Transverse colon (tissue), 4 donors: ENCODE measurements at regions not wholly inside any gene's neighbourhood (a gene's known extent, or its start where the extent isn't known, plus 50 kb on each side); places are given as distances from the start of the nearest gene placed in this dataset.

Experiments
- DNase-seq: peaks from one replicate; pipeline ENCODE4 v3.0.0-alpha.2; 2019
- H3K27ac ChIP-seq, 4 donors: fragments of 200-600 bp; sonication (generic); 2 replicates each; pipeline ENCODE4 v1.5.1; 2016 to 2018; ENCODE audit warnings: inconsistent platforms in 4 of 4
- H3K27me3 ChIP-seq: fragments of 200-600 bp; sonication (generic); 2 replicates; pipeline ENCODE4 v1.5.1; 2017; ENCODE audit warnings: inconsistent platforms
- H3K36me3 ChIP-seq, 4 donors: fragments of 200-600 bp; sonication (generic); 2 replicates each; pipeline ENCODE4 v1.5.1; 2017 to 2019; ENCODE audit warnings: inconsistent platforms in 4 of 4
- H3K4me1 ChIP-seq, 4 donors: fragments of 200-600 bp; sonication (generic); 2 replicates each; pipeline ENCODE4 v1.5.1; 2017 to 2020; ENCODE audit warnings: inconsistent platforms in 4 of 4
- H3K4me3 ChIP-seq, 4 donors: fragments of 200-600 bp; sonication (generic); 1 replicate in 1 of 4; 2 replicates in 3 of 4; pipeline versions ENCODE4 v1.5.1 to v1.6.1; 2017 to 2019; ENCODE audit warnings: inconsistent platforms in 4 of 4
- H3K9me3 ChIP-seq, 2 donors: fragments of 200-600 bp; sonication (generic); 2 replicates each; pipeline ENCODE4 v1.5.1; 2017 to 2019; ENCODE audit warnings: inconsistent platforms in 2 of 2
- EP300 ChIP-seq: sonication (generic); formaldehyde crosslinking; IDR thresholded peaks from one replicate; pipeline ENCODE4 v1.6.1; 2017; ENCODE audit warnings: antibody characterized with exemption, low read depth
- POLR2A ChIP-seq: fragments of 450-650 bp; IDR thresholded peaks from one replicate; pipeline ENCODE4 v1.6.1; 2016; ENCODE audit warnings: antibody characterized with exemption, mild to moderate bottlenecking, moderate library complexity
- POLR2AphosphoS5 ChIP-seq, 3 donors: sonication (generic); formaldehyde crosslinking; IDR thresholded peaks; one replicate each; pipeline ENCODE4 v1.6.1; 2016; ENCODE audit warnings: antibody characterized with exemption in 3 of 3
- WGBS, 2 donors: methylation state at CpG; one replicate each; pipeline ENCODE4 v1.1.5; 2018; ENCODE audit warnings: low coverage in 1 of 2; 5-methylcytosine and 5-hydroxymethylcytosine counted together
- in situ Hi-C, 4 donors: fragments of 200-750 bp; cut with MboI; loops; one replicate each; pipeline versions ENCODE4 v1.15.0 to v1.15.1; 2017; ENCODE audit warnings: low sequenced_read_pairs in 3 of 4, low pct_ligation_motif_present in 1 of 4, low pct_unique_long_range_greater_than_20kb in 1 of 4
- intact Hi-C: fragments of 100-400 bp; cut with DNase I; formaldehyde crosslinking; loops from one replicate; pipeline ENCODE4 v1.15.1; 2023; ENCODE audit warnings: low total_unique reads
- TF ChIP-seq, protein P1 (sequence below), 5 experiments: fragments of 200-600 bp in 3 of 5; fragments of 450-650 bp in 2 of 5; sonication (generic) in 3 of 5; IDR thresholded peaks; 1 replicate in 2 of 5; 2 replicates in 3 of 5; pipeline ENCODE4 v1.5.1; 2016 to 2017; ENCODE audit warnings: antibody characterized with exemption in 5 of 5, inconsistent platforms in 3 of 5, mild to moderate bottlenecking in 2 of 5, moderate library complexity in 1 of 5

DNA sequence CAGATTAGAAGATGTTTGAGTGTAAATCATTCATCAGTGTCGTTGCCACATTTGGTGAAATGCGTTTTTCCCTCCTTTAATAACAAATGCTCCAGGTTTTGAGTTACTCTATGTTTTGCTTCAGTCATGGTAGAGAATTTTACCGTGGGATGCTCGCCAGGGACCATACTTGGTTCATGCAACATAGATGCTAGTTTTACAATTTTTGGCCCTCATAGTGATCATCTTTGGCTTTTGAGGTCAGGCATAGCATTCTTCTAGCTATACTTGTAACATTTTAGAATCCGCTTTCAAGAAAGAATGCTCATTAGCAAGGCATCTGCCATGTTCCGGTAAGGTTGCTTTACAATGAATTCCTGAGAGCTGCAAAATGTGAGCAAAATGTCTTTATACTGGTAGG, 147.2 kb downstream of the SPCS3 start:
- no peak for DNase-seq
- H3K4me1 ChIP-seq, result no peaks in the 10 kb centered on the region
- no peaks in the 10 kb centered on the region for H3K27me3 ChIP-seq
- in situ Hi-C loops (no loop called here), intact Hi-C loops (no loop called here)
- H3K4me3 ChIP-seq, result no peak overlapping the region
- TF ChIP-seq EP300, result no peak
- 75 to 78% methylated on average over 5 to 6 of the region's 6 CpGs for WGBS, 2 donors
- no peak overlapping the region for H3K27ac ChIP-seq
- no peaks in the 10 kb centered on the region for H3K36me3 ChIP-seq
- no peaks in the 10 kb centered on the region for H3K9me3 ChIP-seq

DNA sequence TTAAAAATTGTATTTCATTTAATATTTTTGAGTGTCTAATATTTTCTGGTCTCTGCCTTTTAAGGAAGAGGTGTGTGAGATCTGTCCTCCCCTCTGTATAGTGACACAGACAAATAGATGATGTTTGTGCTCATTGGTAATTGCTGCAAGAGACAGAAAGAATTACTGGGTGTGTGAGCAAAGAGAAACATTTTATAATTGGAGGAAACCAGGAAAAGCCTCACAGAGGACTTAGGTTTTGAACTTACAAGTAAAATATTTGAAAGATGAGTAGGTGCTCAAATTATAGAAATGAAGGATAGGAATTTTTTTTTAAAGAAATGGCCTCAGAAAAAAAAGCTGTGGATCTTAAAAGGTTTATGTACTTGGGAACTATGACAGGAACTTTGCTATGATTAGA, 149.8 kb downstream of the SPCS3 start:
- H3K9me3 ChIP-seq, result no peaks in the 10 kb centered on the region
- intact Hi-C loops, result no loop called here

DNA sequence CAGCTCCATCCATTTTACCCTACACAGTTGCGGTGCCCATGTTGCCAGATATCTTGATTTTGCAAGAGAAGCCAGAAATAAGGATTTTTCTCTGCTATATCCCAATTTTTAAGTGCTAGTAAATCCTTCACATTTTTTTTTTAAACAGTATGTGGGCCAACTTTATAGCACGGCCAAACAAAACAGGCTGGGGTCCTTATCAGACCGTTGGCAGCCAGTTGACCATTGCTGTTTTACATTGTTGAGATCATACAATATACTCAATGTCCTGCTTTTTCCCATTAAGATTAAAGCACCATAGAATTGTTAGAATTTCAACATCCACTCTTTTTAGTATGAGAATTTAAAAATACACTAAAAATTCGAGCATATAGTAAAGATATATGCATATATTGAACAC, 150.9 kb downstream of the SPCS3 start:
- TF ChIP-seq POLR2A, result no peak
- TF ChIP-seq EP300, result no peak
- TF ChIP-seq, protein P1, sequence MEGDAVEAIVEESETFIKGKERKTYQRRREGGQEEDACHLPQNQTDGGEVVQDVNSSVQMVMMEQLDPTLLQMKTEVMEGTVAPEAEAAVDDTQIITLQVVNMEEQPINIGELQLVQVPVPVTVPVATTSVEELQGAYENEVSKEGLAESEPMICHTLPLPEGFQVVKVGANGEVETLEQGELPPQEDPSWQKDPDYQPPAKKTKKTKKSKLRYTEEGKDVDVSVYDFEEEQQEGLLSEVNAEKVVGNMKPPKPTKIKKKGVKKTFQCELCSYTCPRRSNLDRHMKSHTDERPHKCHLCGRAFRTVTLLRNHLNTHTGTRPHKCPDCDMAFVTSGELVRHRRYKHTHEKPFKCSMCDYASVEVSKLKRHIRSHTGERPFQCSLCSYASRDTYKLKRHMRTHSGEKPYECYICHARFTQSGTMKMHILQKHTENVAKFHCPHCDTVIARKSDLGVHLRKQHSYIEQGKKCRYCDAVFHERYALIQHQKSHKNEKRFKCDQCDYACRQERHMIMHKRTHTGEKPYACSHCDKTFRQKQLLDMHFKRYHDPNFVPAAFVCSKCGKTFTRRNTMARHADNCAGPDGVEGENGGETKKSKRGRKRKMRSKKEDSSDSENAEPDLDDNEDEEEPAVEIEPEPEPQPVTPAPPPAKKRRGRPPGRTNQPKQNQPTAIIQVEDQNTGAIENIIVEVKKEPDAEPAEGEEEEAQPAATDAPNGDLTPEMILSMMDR (IDR thresholded peaks at IDR 0.05), result no peak
- TF ChIP-seq POLR2AphosphoS5 (IDR thresholded peaks at IDR 0.05), result no peak
- H3K27me3 ChIP-seq, result no peaks in the 10 kb centered on the region
- DNase-seq, result no peak
- no peaks in the 10 kb centered on the region for H3K36me3 ChIP-seq
- in situ Hi-C loops, result no loop called here
- H3K9me3 ChIP-seq, result no peaks in the 10 kb centered on the region
- no peaks in the 10 kb centered on the region for H3K4me1 ChIP-seq
- no peak overlapping the region for H3K4me3 ChIP-seq
- WGBS, 2 donors, result 53 to 70% methylated on average over 4 of the region's 4 CpGs
- H3K27ac ChIP-seq, result no peak overlapping the region
- intact Hi-C loops, result no loop called here

More for the DNA sequence above, 149.8 kb downstream of the SPCS3 start:
- Histone ChIP-seq H3K4me3 (no peak overlapping the region), H3K36me3 (no peaks in the 10 kb centered on the region), H3K27ac (no peak overlapping the region), H3K27me3 (no peaks in the 10 kb centered on the region), H3K4me1 (no peaks in the 10 kb centered on the region)
- in situ Hi-C loops, result no loop called here
- no peak for DNase-seq
- TF ChIP-seq POLR2AphosphoS5 (IDR thresholded peaks at IDR 0.05) (no peak), EP300 (no peak), POLR2A (no peak)
- TF ChIP-seq, protein P1 (IDR thresholded peaks at IDR 0.05), result no peak

DNA sequence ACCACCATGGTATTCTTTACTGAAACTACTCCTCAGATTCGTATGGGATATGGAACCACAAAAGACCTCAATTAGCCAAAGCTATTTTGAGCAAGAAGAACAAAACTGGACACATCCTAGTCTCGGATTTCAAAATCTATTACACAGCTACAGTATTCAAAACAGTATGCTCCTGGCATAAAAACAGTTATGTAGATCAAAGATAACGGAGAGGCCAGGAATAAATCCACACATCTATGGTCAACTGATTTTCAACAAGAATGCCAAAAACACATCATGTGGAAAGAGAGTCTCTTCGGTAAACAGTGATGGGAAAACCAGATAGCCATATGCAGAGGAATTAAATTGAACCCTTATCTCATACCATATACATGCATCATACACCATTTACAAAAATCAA, 155.3 kb downstream of the SPCS3 start:
- TF ChIP-seq POLR2AphosphoS5 (IDR thresholded peaks at IDR 0.05), result no peak
- no peak for TF ChIP-seq EP300
- TF ChIP-seq, protein P1 (IDR thresholded peaks at IDR 0.05), result no peak
- TF ChIP-seq POLR2A, result no peak
- Histone ChIP-seq H3K27ac (no peak overlapping the region), H3K9me3 (no peaks in the 10 kb centered on the region), H3K36me3 (no peaks in the 10 kb centered on the region), H3K4me3 (no peak overlapping the region), H3K4me1 (no peaks in the 10 kb centered on the region), H3K27me3 (no peaks in the 10 kb centered on the region)
- intact Hi-C loops, result no loop called here
- in situ Hi-C loops, result no loop called here
- 64% methylated on average over 4 of the region's 4 CpGs for WGBS, 2 donors
- no peak for DNase-seq

DNA sequence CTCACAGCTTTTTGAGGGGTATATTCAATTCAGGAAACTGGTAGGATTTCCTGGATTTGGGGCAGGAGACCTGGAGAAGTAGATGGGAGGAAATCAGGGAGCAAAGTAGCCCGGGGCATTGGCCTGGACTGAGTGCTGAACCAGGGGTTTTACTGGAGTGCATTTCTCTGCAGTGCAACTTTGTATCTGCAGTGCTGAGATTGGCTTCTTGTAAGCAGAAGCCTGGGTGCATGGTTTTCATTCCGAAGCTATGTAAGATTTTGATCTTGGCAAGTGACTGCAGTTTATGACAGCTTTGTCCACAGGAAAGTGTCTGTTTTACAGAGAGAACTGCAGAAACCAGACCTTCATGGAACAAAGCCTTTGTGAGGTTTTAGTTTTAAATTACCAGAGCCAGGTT, 158.3 kb downstream of the SPCS3 start:
- TF ChIP-seq EP300, result no peak
- H3K27me3 ChIP-seq, result no peaks in the 10 kb centered on the region
- H3K9me3 ChIP-seq, result no peaks in the 10 kb centered on the region
- 38% methylated on average over 2 of the region's 2 CpGs; no CpG with 5 or more reads in 1 of the 2 donors for WGBS, 2 donors
- no peak overlapping the region for H3K4me3 ChIP-seq
- H3K27ac ChIP-seq, result no peak overlapping the region
- no peak for DNase-seq
- no peaks in the 10 kb centered on the region for H3K4me1 ChIP-seq
- no peaks in the 10 kb centered on the region for H3K36me3 ChIP-seq
- in situ Hi-C loops, result no loop called here
- intact Hi-C loops, result no loop called here
